Thoracic aorta (tissue), 2 donors: ENCODE measurements at regions not wholly inside any gene's neighbourhood (a gene's known extent, or its start where the extent isn't known, plus 50 kb on each side); places are given as distances from the start of the nearest gene placed in this dataset.

Experiments
- ATAC-seq: fragments of 150-250 bp; one replicate; pipeline ENCODE4 v1.8.0; 2017; ENCODE audit warnings: low read depth; ENCODE audit not compliant: insufficient number of reproducible peaks, low FRiP score
- DNase-seq: peaks from one replicate; pipeline ENCODE4 v3.0.0-alpha.2; 2020; ENCODE audit warnings: low spot score
- H3K27ac ChIP-seq, 2 donors: fragments of 200-600 bp; sonication (generic); 1 replicate in 1 of 2; 2 replicates in 1 of 2; pipeline ENCODE4 v1.5.1; 2016; ENCODE audit warnings: mild to moderate bottlenecking in 2 of 2, moderate library complexity in 2 of 2
- H3K27me3 ChIP-seq: fragments of 200-600 bp; sonication (generic); replicated peaks from 2 replicates; pipeline ENCODE4 v1.6.0; 2016; ENCODE audit warnings: mild to moderate bottlenecking; ENCODE audit not compliant: insufficient read depth
- H3K36me3 ChIP-seq: fragments of 200-600 bp; sonication (generic); one replicate; pipeline ENCODE4 v1.5.1; 2016
- H3K4me1 ChIP-seq, 2 donors: fragments of 200-600 bp; sonication (generic); 1 replicate in 1 of 2; 2 replicates in 1 of 2; pipeline versions ENCODE4 v1.5.1 to v1.6.0; 2016; ENCODE audit warnings: low read depth in 2 of 2, mild to moderate bottlenecking in 1 of 2; ENCODE audit not compliant: control insufficient read depth in 1 of 2
- H3K4me3 ChIP-seq: fragments of 200-600 bp; sonication (generic); 2 replicates; pipeline ENCODE4 v1.5.1; 2016; ENCODE audit warnings: mild to moderate bottlenecking
- H3K9me3 ChIP-seq: fragments of 200-600 bp; sonication (generic); 2 replicates; pipeline ENCODE4 v1.5.1; 2016
- TF ChIP-seq, protein P1 (sequence below): fragments of 200-600 bp; sonication (generic); IDR thresholded peaks from one replicate; pipeline ENCODE4 v1.5.1; 2019; ENCODE audit warnings: antibody characterized with exemption

GRCh38 chr13:80988391-80989151 is 647.6 kb upstream of the SPRY2 start:
- Histone ChIP-seq H3K4me1 (no peaks in the 10 kb centered on the region), H3K36me3 (no peaks in the 10 kb centered on the region), H3K4me3 (no peak overlapping the region), H3K27me3 (no peaks in the 10 kb centered on the region), H3K27ac (no peak overlapping the region), H3K9me3 (no peaks in the 10 kb centered on the region)
- ATAC-seq (no peak), DNase-seq (no peak)
- TF ChIP-seq, protein P1, sequence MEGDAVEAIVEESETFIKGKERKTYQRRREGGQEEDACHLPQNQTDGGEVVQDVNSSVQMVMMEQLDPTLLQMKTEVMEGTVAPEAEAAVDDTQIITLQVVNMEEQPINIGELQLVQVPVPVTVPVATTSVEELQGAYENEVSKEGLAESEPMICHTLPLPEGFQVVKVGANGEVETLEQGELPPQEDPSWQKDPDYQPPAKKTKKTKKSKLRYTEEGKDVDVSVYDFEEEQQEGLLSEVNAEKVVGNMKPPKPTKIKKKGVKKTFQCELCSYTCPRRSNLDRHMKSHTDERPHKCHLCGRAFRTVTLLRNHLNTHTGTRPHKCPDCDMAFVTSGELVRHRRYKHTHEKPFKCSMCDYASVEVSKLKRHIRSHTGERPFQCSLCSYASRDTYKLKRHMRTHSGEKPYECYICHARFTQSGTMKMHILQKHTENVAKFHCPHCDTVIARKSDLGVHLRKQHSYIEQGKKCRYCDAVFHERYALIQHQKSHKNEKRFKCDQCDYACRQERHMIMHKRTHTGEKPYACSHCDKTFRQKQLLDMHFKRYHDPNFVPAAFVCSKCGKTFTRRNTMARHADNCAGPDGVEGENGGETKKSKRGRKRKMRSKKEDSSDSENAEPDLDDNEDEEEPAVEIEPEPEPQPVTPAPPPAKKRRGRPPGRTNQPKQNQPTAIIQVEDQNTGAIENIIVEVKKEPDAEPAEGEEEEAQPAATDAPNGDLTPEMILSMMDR, result no peak

GRCh38 chr13:80979035-80979641 is 638.2 kb upstream of the SPRY2 start:
- H3K4me1 ChIP-seq, result no peaks in the 10 kb centered on the region
- no peak for DNase-seq
- TF ChIP-seq, protein P1, result peak; percentile 59

GRCh38 chr13:80977168-80977567 is 636.2 kb upstream of the SPRY2 start:
- no peaks in the 10 kb centered on the region for H3K9me3 ChIP-seq
- no peak overlapping the region for H3K27ac ChIP-seq
- DNase-seq (no peak), ATAC-seq (no peak)
- H3K4me3 ChIP-seq, result no peak overlapping the region
- TF ChIP-seq, protein P1, result no peak
- H3K4me1 ChIP-seq, result no peaks in the 10 kb centered on the region
- no peaks in the 10 kb centered on the region for H3K36me3 ChIP-seq
- H3K27me3 ChIP-seq, result no peaks in the 10 kb centered on the region

More at GRCh38 chr13:80979035-80979641, 638.2 kb upstream of the SPRY2 start:
- no peak for ATAC-seq
- H3K4me3 ChIP-seq, result no peak overlapping the region
- no peak overlapping the region for H3K27ac ChIP-seq
- H3K27me3 ChIP-seq, result no peaks in the 10 kb centered on the region
- H3K36me3 ChIP-seq, result no peaks in the 10 kb centered on the region
- no peaks in the 10 kb centered on the region for H3K9me3 ChIP-seq

DNA sequence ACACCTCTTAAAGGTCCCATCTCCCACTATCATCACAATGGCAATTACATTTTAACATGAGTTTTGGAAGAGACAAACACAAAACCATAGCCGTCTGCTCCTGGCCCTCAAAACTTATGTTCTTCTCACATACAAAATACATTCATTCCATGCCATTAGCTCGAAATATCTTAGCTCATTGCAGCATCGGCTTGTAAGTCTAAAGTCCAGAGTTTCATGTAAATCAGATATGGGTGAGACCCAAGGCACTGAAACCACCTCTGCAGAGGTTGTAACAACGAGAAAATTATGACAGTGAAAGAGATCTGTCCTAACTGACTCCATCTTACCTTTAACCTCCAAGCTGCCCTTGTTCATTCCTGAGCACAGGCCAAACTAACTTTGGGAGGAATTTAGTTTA is 635.0 kb upstream of the SPRY2 start:
- Histone ChIP-seq H3K4me3 (no peak overlapping the region), H3K9me3 (no peaks in the 10 kb centered on the region), H3K4me1 (no peaks in the 10 kb centered on the region), H3K36me3 (no peaks in the 10 kb centered on the region), H3K27ac (no peak overlapping the region), H3K27me3 (no peaks in the 10 kb centered on the region)
- TF ChIP-seq, protein P1, result no peak
- no peak for DNase-seq
- ATAC-seq, result no peak

DNA sequence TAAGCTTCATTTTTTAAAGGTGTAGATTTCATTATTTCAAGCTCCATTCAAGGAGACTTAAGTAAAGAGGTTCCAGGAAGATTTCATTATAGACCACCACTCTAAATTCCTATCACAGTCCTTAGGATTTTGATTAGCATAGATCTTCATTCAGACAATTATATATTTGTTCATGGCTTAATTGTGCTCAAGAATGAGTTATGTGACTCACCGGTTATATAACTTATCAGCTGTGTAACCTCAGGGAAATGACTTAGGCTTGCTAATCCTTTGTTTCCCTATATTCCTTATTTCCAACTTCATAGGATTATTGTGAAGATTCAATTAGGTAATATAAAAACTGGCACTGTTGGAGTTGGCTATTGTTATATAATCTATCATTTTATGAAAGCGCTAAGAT is 632.8 kb upstream of the SPRY2 start:
- no peak for DNase-seq
- Histone ChIP-seq H3K4me1 (no peaks in the 10 kb centered on the region), H3K9me3 (no peaks in the 10 kb centered on the region), H3K27ac (no peak overlapping the region), H3K4me3 (no peak overlapping the region), H3K27me3 (no peaks in the 10 kb centered on the region), H3K36me3 (no peaks in the 10 kb centered on the region)
- TF ChIP-seq, protein P1, result no peak
- ATAC-seq, result no peak
